Left lung (tissue), 4 donors: ENCODE measurements at regions not wholly inside any gene's neighbourhood (a gene's known extent, or its start where the extent isn't known, plus 50 kb on each side); places are given as distances from the start of the nearest gene placed in this dataset.

Experiments
- ATAC-seq: fragments of 200-7000 bp; cut with Tn5 transposase; one replicate; pipeline ENCODE4 v1.9.1; 2020; ENCODE audit warnings: moderate library complexity
- DNase-seq, 4 donors: peaks; one replicate each; pipeline ENCODE4 v3.0.0-alpha.2; 2013 to 2020
- H3K27ac ChIP-seq, 2 donors: fragments of 200-600 bp; sonication (generic) in 1 of 2; one replicate each; pipeline versions ENCODE4 v1.5.0 to v1.8.0; 2020 to 2021
- H3K27me3 ChIP-seq, 2 donors: fragments of 200-600 bp; sonication (generic) in 1 of 2; one replicate each; pipeline versions ENCODE4 v1.5.0 to v1.8.0; 2020 to 2021
- H3K36me3 ChIP-seq, 2 donors: fragments of 200-600 bp; sonication (generic) in 1 of 2; one replicate each; pipeline versions ENCODE4 v1.5.0 to v1.8.0; 2020 to 2021
- H3K4me1 ChIP-seq, 2 donors: fragments of 200-600 bp; one replicate each; pipeline ENCODE4 v1.8.0; 2021
- H3K4me3 ChIP-seq, 2 donors: fragments of 200-600 bp; sonication (generic) in 1 of 2; one replicate each; pipeline versions ENCODE4 v1.5.0 to v1.8.0; 2020 to 2021; ENCODE audit warnings: mild to moderate bottlenecking in 1 of 2
- H3K9me3 ChIP-seq, 2 donors: fragments of 200-600 bp; sonication (generic) in 1 of 2; one replicate each; pipeline versions ENCODE4 v1.5.0 to v1.8.0; 2020 to 2021
- CTCF ChIP-seq, 2 donors: fragments of 200-600 bp; sonication (generic) in 1 of 2; IDR thresholded peaks; one replicate each; pipeline versions ENCODE4 v1.5.0 to v1.8.0; 2021; ENCODE audit warnings: antibody characterized with exemption in 2 of 2
- intact Hi-C, 2 donors: fragments of 100-400 bp; cut with DNase I; formaldehyde crosslinking; loops; one replicate each; pipeline versions ENCODE4 v1.11.2 to v1.14.2; 2022
- donor health status: DM: no; HTN: yes; CAD: no.
- donor health status: DM: no; HTN: no; CAD: no.

- peaks cover 0 to 6% of the 10 kb centered on the region in 2 donors for H3K9me3 ChIP-seq
- H3K27ac ChIP-seq: no peak overlapping the region
- no peaks in the 10 kb centered on the region for H3K27me3 ChIP-seq
- TF ChIP-seq CTCF (IDR thresholded peaks at IDR 0.05): no peak
- no peaks in the 10 kb centered on the region for H3K4me1 ChIP-seq
- no peak for DNase-seq
- intact Hi-C loops: no loop called here
- H3K4me3 ChIP-seq: no peak overlapping the region
- no peak for ATAC-seq
- no peaks in the 10 kb centered on the region for H3K36me3 ChIP-seq
Measured at GRCh38 chr3:1774597-1774996, 324.1 kb upstream of the CNTN4 start.

- H3K27ac ChIP-seq: no peak overlapping the region
- DNase-seq (no peak), ATAC-seq (no peak)
- H3K4me3 ChIP-seq: no peak overlapping the region
- intact Hi-C loops: no loop called here
- no peaks in the 10 kb centered on the region for H3K4me1 ChIP-seq
- peaks cover 0 to 6% of the 10 kb centered on the region in 2 donors for H3K9me3 ChIP-seq
- no peaks in the 10 kb centered on the region for H3K36me3 ChIP-seq
- no peak for TF ChIP-seq CTCF (IDR thresholded peaks at IDR 0.05)
- no peaks in the 10 kb centered on the region for H3K27me3 ChIP-seq
Measured at GRCh38 chr3:1775321-1775720, 323.3 kb upstream of the CNTN4 start.

- no peaks in the 10 kb centered on the region for H3K4me1 ChIP-seq
- H3K27me3 ChIP-seq: no peaks in the 10 kb centered on the region
- H3K9me3 ChIP-seq: peaks cover 0 to 2% of the 10 kb centered on the region in 2 donors
- DNase-seq (no peak), ATAC-seq (no peak)
- TF ChIP-seq CTCF (IDR thresholded peaks at IDR 0.05): no peak
- no peaks in the 10 kb centered on the region for H3K36me3 ChIP-seq
- intact Hi-C loops: no loop called here
- H3K4me3 ChIP-seq: no peak overlapping the region
- H3K27ac ChIP-seq: no peak overlapping the region
Measured at GRCh38 chr3:1783995-1784394, 314.7 kb upstream of the CNTN4 start.

GRCh38 chr3:1787094-1787493 lies 311.6 kb upstream of the CNTN4 start:
- Histone ChIP-seq H3K4me3 (no peak overlapping the region), H3K27ac (no peak overlapping the region), H3K9me3 (peaks cover 0 to 7% of the 10 kb centered on the region in 2 donors), H3K4me1 (no peaks in the 10 kb centered on the region), H3K36me3 (no peaks in the 10 kb centered on the region), H3K27me3 (no peaks in the 10 kb centered on the region)
- TF ChIP-seq CTCF (IDR thresholded peaks at IDR 0.05): no peak
- ATAC-seq (no peak), DNase-seq (no peak)
- intact Hi-C loops: no loop called here

- Histone ChIP-seq H3K9me3 (peaks cover 0 to 5% of the 10 kb centered on the region in 2 donors), H3K36me3 (no peaks in the 10 kb centered on the region), H3K4me3 (no peak overlapping the region), H3K27ac (no peak overlapping the region), H3K27me3 (no peaks in the 10 kb centered on the region), H3K4me1 (no peaks in the 10 kb centered on the region)
- DNase-seq (no peak), ATAC-seq (no peak)
- TF ChIP-seq CTCF (IDR thresholded peaks at IDR 0.05): no peak
- intact Hi-C loops: no loop called here
Measured at GRCh38 chr3:1792466-1792865, 306.2 kb upstream of the CNTN4 start.
